CD4-positive, alpha-beta T cell treated with Interleukin-12 subunit alpha and Interleukin-12 subunit beta, for 1 hour (primary cell): ENCODE measurements at regions not wholly inside any gene's neighbourhood (a gene's known extent, or its start where the extent isn't known, plus 50 kb on each side); places are given as distances from the start of the nearest gene placed in this dataset.

ENCODE experiments used
- DNase-seq: peaks from one replicate; pipeline ENCODE4 v3.0.0-alpha.2; 2020

GRCh38 chr16:51648526-51648925 is 497.5 kb upstream of the SALL1 start:
- no peak for DNase-seq

DNA sequence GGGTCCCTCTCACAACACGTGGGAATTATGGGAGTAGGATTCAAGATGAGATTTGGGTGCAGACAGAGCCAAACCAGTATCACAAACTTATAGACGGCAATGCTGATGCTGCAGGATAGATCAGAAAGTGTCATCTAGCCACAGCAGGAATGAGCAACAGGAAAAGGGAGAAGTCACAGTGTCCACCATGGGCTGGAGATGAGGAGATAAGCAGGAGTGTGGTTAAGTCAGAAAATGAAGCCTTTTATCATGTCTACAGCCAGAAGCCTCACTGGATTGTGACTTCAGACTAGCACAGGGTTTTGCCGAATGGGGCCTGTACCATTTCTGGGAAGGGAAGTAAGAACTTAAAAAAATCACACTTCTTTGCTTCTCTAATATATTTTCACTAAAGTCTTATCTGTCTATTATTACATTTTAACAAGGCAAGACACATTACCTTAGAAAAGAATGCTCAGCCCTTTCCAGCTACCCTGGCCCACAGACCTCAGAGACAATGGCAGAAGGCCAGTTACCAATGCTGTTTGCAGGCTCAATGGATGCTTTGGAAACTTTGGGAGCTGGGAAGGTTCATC is 490.2 kb upstream of the SALL1 start:
- DNase-seq: no peak

- DNase-seq: no peak
These were observed 489.1 kb upstream of the SALL1 start for GRCh38 chr16:51640196-51640595.

- DNase-seq: no peak
These were observed 487.5 kb upstream of the SALL1 start for GRCh38 chr16:51638339-51639135.

- no peak for DNase-seq
These were observed 486.7 kb upstream of the SALL1 start for GRCh38 chr16:51637770-51638094.

DNA sequence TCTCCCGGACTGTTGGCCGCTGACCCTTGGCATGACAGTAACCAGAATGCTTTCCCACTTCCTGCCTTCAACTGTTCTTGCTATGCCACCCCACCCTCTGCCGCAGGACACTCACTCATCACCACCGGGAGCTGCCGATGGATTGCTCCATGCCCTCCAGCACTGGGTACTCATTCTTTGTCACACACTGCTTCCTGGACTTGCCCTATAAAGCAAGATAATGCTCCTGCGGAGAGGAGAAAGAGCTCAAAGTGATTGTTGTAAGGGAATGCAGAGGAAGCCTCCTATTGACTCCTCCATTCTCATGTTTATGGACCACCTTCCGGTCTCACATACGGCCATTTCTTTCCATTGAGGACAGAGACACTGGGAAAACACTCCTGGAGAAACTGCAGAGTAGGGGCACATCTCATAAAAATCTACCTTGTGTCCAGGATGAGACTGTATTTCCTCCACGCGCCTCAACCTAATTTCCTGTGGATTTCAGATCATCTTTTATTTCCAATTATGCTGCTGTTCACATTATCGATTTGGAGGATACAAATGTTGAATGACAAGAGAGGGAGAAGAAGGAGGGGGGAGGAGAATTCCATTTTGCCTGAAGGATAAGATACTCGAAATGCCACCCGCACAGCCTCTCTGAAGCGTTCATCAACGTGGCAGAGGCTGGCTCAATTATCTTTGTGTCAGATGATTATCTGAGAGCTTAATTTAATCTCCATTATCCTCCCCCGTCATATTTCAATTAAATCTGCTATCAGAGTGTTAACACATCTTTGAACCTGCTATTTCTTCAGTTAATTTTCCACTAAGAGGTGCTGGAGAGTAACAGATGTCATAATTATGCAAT is 486.1 kb upstream of the SALL1 start:
- DNase-seq: no peak

DNA sequence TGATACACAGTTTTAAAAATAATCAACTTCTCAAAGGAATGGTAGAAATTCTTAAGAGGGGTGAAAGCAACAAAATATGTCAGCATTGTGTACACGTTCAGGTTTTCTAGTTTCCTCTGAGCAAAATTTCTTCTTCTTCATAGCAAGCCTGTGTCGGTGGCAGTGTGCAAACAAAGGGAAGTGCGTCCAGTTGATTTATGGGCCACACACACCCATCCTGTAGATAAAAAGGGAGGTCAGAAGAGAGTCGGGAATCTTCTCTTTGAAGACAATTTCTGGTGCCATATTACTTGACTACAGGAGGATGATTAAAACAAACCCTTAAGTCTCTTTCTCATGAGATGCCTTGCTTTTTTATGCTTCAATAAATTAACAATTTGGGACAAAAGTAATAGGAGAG is 484.1 kb upstream of the SALL1 start:
- DNase-seq: no peak

- DNase-seq: no peak
These were observed 479.0 kb upstream of the SALL1 start for GRCh38 chr16:51630076-51630475.

DNA sequence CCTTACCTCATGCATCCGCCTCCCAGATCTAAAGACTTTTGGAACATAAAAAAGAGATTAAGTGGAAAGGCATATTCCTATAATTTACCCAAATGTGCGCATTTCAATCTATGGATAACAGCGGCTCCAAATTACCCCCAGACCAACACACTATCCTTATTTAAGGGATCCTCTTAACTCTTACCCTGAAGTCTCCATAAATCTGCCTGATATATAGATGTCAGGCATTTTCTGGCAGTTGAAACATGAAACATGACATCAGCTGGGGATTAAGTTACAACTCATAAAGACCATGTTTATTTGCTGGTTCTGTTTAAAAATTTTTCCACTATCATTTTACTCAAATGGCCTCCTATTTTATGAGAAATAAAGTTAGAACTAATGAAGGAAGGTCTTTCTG is 478.5 kb upstream of the SALL1 start:
- no peak for DNase-seq

DNA sequence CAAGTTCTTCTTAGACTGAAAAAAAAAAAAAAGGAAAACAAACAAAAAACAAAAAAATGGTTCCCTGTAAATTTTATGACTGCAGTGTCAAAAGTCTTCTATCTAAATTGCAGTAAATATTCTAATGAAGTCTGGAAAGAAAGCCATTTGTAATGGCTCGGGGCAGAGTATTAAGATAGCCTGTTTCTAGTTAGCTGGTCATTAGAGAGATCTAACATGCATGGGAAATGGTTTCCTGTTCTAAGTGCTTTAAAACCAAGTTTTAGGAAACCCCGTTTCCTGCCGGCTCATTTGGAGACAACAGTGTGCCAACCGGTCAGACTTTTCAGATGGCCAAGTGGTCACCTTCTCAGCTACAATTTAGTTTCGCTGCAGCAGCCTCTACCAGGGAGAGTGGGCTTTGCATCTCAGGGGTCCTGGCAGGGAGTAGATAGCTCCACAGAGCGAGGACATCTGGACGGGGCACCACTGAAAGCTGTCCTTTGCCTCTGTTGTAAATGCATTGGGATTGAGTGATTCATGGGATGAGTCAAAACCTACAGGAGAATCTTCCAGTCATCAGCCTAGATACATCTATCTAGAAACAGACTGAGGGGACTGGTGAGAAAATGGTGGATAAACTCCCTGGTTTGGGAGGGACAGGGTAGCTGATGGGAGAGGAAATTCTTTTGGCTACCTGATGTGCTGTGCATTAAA is 473.2 kb upstream of the SALL1 start:
- no peak for DNase-seq

DNA sequence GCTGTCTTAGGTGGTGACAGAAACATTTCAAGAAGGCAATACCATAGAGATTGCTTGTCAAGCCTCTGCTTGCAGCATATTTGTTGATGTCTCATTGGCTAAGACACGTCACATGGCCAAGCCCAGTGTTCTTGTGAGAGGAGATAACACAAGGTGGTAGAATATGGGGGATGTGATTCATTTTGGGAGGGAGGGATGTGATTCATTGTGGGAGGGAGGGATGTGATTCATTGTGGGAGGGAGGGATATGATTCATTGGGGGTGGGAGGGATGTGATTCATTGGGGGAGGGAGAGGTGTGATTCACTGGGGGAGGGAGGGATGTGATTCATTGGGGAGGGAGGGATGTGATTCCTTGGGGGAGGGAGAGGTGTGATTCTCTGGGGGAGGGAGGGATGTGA is 470.5 kb upstream of the SALL1 start:
- DNase-seq: no peak

- DNase-seq: no peak
These were observed 464.1 kb upstream of the SALL1 start for GRCh38 chr16:51615141-51615540.

- no peak for DNase-seq
These were observed 456.2 kb upstream of the SALL1 start for GRCh38 chr16:51607201-51607651.

DNA sequence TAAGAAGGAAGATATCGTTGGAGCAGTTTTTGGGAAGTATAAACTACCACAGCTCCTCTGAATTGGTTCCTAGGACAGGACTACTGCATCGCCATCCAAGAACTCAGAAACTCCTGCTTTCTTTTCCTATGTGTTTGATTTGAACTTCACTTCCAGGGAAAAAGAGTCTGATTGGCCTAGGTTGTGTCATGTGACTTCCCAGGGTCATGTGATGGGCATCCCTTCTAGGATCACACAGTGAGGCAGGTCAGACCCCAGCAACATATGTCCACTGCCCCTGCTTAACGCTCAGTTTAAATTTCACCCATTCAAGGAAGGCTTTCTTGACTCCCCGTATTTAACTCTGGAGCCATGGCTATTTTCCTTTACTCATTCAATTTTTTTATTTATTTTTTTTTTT is 445.2 kb upstream of the SALL1 start:
- DNase-seq: no peak

GRCh38 chr16:51592535-51593300 is 441.6 kb upstream of the SALL1 start:
- DNase-seq: no peak

DNA sequence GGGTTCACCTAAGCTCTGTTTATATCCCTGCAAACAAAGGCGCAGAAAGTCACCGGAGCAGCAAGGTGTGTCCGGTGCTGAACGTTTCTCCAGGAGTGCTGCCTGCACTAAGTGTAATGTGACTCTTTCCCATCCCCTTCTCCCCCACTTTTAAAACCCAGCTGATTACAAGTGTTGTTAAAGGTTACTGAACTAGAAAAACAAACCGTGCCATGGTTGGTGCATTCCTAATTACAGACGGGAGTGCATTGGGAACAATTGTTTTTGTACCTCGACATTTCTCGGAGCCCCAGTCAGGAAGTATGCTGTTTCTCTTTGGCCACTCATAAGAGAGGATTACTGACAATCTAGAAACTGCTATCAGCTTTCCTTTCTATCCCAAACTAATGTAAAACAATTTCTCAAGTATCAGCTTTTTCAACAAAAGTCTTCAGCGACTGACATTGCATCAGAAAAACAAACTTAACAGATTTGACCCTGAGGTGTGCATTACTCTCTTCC is 441.0 kb upstream of the SALL1 start:
- no peak for DNase-seq

DNA sequence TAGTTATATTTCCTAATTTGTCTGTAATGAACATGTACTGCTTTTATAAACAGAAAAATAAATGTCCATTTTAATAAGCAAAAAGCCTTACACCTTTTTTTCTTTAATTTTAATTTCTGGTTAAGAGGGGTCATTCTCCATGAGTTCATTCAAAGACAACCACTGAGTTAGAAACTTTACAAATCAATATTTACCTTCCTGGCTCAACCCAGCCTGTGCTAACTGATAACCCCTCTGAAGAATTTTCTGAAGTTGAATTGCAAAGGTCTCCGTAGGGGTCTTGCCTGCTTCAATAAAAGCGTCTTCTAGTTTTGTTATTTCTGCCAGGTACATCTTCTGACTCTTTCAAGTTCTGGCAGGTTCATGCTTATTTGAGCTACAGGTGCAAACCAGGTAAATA is 440.4 kb upstream of the SALL1 start:
- DNase-seq: no peak

- no peak for DNase-seq
These were observed 428.7 kb upstream of the SALL1 start for GRCh38 chr16:51579652-51580360.

- DNase-seq: no peak
These were observed 426.7 kb upstream of the SALL1 start for GRCh38 chr16:51577621-51578303.

- DNase-seq: no peak
These were observed 425.6 kb upstream of the SALL1 start for GRCh38 chr16:51576498-51577195.
